CD4-positive, CD25-positive, alpha-beta regulatory T cell (primary cell): ENCODE measurements at regions not wholly inside any gene's neighbourhood (a gene's known extent, or its start where the extent isn't known, plus 50 kb on each side); places are given as distances from the start of the nearest gene placed in this dataset.

Experiments used
- ATAC-seq, 2 donors: fragments of 150-1000 bp; cut with Tn5 transposase; one replicate each; pipeline ENCODE4 v1.10.0; 2021; ENCODE audit warnings: low read depth in 2 of 2, moderate number of reproducible peaks in 2 of 2, moderate library complexity in 1 of 2
- DNase-seq, 3 donors: peaks; one replicate each; pipeline versions ENCODE4 v3.0.0 to v3.0.0-alpha.2; 2012 to 2022; ENCODE audit warnings: mixed read lengths in 1 of 3
- H3K27ac ChIP-seq: one replicate; pipeline ENCODE4 v1.7.0; 2013; ENCODE audit warnings: mild to moderate bottlenecking, low read length; ENCODE audit not compliant: insufficient read depth, poor library complexity, severe bottlenecking
- H3K27me3 ChIP-seq: one replicate; pipeline ENCODE4 v1.7.0; 2013; ENCODE audit warnings: low read length; ENCODE audit not compliant: control insufficient read depth, insufficient read depth
- H3K36me3 ChIP-seq: one replicate; pipeline ENCODE4 v1.7.0; 2013; ENCODE audit warnings: mild to moderate bottlenecking, low read length, moderate library complexity; ENCODE audit not compliant: control insufficient read depth, insufficient read depth
- H3K4me1 ChIP-seq: 2 replicates; pipeline ENCODE4 v1.7.0; 2013; ENCODE audit warnings: mild to moderate bottlenecking, low read length; ENCODE audit not compliant: insufficient read depth, control insufficient read depth, poor library complexity, severe bottlenecking
- H3K4me3 ChIP-seq: one replicate; pipeline ENCODE4 v1.7.0; 2013; ENCODE audit warnings: low read depth, mild to moderate bottlenecking, low read length, moderate library complexity
- H3K9me3 ChIP-seq, 2 experiments: 1 replicate in 1 of 2; 2 replicates in 1 of 2; pipeline ENCODE4 v1.7.0; 2013; ENCODE audit warnings: low read length in 2 of 2, mild to moderate bottlenecking in 1 of 2, moderate library complexity in 1 of 2; ENCODE audit not compliant: control insufficient read depth in 2 of 2
- H3K27ac Mint-ChIP-seq, 3 donors: one replicate each; pipeline ENCODE4 v1.8.0; 2020 to 2022; ENCODE audit warnings: mild to moderate bottlenecking in 3 of 3, mixed read lengths in 3 of 3, moderate library complexity in 2 of 3
- H3K27me3 Mint-ChIP-seq: one replicate; pipeline ENCODE4 v1.8.0; 2022; ENCODE audit warnings: mild to moderate bottlenecking, mixed read lengths
- H3K36me3 Mint-ChIP-seq: one replicate; pipeline ENCODE4 v1.8.0; 2020; ENCODE audit warnings: mixed read lengths
- H3K4me1 Mint-ChIP-seq, 4 donors: one replicate each; pipeline ENCODE4 v1.8.0; 2020 to 2022; ENCODE audit warnings: mixed read lengths in 4 of 4, mild to moderate bottlenecking in 1 of 4
- H3K4me3 Mint-ChIP-seq, 4 donors: one replicate each; pipeline ENCODE4 v1.8.0; 2020 to 2022; ENCODE audit warnings: mild to moderate bottlenecking in 4 of 4, mixed read lengths in 4 of 4, moderate library complexity in 3 of 4
- H3K9me3 Mint-ChIP-seq, 7 donors: one replicate each; pipeline ENCODE4 v1.8.0; 2020 to 2022; ENCODE audit warnings: mixed read lengths in 7 of 7, mild to moderate bottlenecking in 3 of 7, moderate library complexity in 2 of 7

DNA sequence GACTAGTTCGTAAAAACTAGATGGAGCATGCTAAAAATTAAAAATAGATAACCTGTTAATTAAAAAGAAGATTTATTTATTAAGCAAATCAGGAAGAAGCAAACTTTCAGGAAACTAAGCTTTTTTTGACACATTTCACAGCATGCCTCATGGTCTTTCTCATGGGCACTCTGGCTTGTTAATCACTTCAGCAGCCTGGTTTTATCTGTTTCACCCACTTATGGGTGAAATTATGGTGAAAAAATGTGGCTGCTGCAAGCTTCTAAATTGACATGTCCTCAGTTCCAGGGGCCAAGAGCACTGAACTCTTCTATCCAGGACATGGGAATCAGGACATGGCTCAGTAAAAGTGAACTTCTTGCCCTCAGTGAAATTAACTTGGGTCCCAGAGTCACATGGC lies 468.6 kb upstream of the SYT1 start:
- no peak for DNase-seq
- H3K27ac Mint-ChIP-seq, result no peak overlapping the region
- H3K4me1 Mint-ChIP-seq, result no peaks in the 10 kb centered on the region
- no peak overlapping the region for H3K4me3 Mint-ChIP-seq
- Histone ChIP-seq H3K9me3 (peaks cover 0 to 4% of the 10 kb centered on the region in 2 experiments), H3K4me3 (no peak overlapping the region), H3K27me3 (no peaks in the 10 kb centered on the region), H3K36me3 (no peaks in the 10 kb centered on the region), H3K4me1 (no peaks in the 10 kb centered on the region), H3K27ac (no peak overlapping the region)
- no peaks in the 10 kb centered on the region for H3K27me3 Mint-ChIP-seq
- H3K9me3 Mint-ChIP-seq, result peaks cover 0 to 16% (median 4%) of the 10 kb centered on the region in 7 donors
- ATAC-seq, result no peak
- H3K36me3 Mint-ChIP-seq, result no peaks in the 10 kb centered on the region

DNA sequence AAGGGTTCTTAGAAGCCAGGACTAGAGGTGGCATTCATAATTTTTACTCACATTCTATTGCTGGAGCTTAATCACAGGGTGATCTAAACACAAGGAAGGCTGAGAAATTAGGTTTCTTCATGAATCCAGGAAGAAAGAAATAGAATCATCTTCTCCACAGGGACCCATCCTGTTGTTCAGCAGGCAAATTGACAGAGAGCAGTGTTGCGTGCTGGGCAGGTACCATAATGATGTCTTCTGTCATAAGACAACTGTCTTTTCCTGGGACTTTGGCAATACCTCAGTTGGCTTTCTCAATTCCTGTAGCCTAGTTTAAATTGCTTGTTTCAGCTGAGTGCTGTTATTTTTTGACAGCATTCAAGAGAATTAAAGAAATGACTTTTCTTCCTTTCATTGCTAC lies 468.0 kb upstream of the SYT1 start:
- Histone ChIP-seq H3K27ac (no peak overlapping the region), H3K36me3 (no peaks in the 10 kb centered on the region), H3K4me3 (no peak overlapping the region), H3K9me3 (peaks cover 0 to 4% of the 10 kb centered on the region in 2 experiments), H3K4me1 (no peaks in the 10 kb centered on the region), H3K27me3 (no peaks in the 10 kb centered on the region)
- DNase-seq (no peak), ATAC-seq (no peak)
- H3K4me3 Mint-ChIP-seq, result no peak overlapping the region
- no peak overlapping the region for H3K27ac Mint-ChIP-seq
- no peaks in the 10 kb centered on the region for H3K36me3 Mint-ChIP-seq
- no peaks in the 10 kb centered on the region for H3K27me3 Mint-ChIP-seq
- no peaks in the 10 kb centered on the region for H3K4me1 Mint-ChIP-seq
- peaks cover 0 to 16% (median 4%) of the 10 kb centered on the region in 7 donors for H3K9me3 Mint-ChIP-seq

DNA sequence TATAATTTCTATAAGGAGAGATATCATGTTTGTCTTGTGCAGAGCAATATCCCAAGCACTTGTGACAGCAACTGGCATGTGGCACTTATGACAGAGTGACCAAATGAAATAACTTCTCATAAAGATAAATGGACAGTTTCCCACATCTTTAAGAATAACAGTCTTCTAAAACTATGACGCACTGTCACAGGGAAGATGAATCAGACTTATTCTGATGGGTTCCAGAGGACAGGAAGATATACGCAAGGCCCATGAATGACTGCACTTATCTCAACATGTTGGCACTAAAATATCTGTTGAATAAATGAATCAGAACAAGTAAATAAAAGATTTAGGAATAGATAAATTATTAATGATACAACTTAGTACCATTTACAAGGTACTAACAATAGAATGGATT lies 465.8 kb upstream of the SYT1 start:
- Histone ChIP-seq H3K4me1 (no peaks in the 10 kb centered on the region), H3K36me3 (no peaks in the 10 kb centered on the region), H3K4me3 (no peak overlapping the region), H3K27ac (no peak overlapping the region), H3K27me3 (no peaks in the 10 kb centered on the region), H3K9me3 (peaks cover 0 to 7% of the 10 kb centered on the region in 2 experiments)
- Mint-ChIP-seq H3K27me3 (no peaks in the 10 kb centered on the region), H3K36me3 (no peaks in the 10 kb centered on the region), H3K4me1 (no peaks in the 10 kb centered on the region), H3K9me3 (peaks cover 0 to 20% (median 4%) of the 10 kb centered on the region in 7 donors), H3K4me3 (no peak overlapping the region), H3K27ac (no peak overlapping the region)
- no peak for ATAC-seq
- no peak for DNase-seq

DNA sequence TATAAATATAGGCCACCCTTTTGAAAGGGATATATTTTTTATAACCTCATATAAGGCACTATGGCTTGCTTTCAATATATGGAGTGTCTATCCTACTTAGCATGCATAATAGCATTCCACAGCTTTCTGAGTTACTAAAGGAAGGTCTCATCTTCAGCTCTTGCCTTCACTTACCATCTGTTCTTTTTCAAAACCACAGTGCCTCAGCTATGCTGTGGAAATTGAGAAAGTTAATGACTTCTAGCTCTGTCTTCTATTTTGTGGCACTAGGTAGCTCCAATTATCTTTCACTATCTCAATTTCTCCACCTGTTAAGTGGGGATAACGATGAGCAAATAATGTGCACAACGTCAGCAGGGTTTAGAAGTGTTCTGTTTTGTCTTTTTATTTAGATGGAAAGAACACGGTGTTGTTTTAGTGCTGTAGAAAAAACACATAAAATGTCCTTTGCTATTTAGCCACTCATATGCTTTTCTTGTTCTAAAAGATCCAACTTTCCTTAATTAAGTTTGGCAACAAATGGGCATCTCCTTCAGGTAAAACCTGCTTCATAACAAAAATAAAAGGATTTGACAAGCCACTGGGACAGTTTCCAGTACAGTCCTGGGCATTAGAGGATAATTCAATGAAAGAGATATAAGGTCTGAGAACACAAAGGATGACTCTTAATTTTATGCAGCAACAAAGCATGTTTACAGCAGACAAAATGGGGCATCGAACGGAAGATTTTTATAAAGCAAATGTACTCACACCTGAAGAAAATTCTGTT lies 462.0 kb upstream of the SYT1 start:
- Mint-ChIP-seq H3K27ac (no peak overlapping the region), H3K4me1 (no peaks in the 10 kb centered on the region), H3K4me3 (no peak overlapping the region), H3K27me3 (no peaks in the 10 kb centered on the region), H3K9me3 (peaks cover 1 to 13% (median 3%) of the 10 kb centered on the region in 7 donors), H3K36me3 (no peaks in the 10 kb centered on the region)
- Histone ChIP-seq H3K27ac (no peak overlapping the region), H3K4me3 (no peak overlapping the region), H3K27me3 (no peaks in the 10 kb centered on the region), H3K4me1 (no peaks in the 10 kb centered on the region), H3K9me3 (peaks cover 0 to 3% of the 10 kb centered on the region in 2 experiments), H3K36me3 (no peaks in the 10 kb centered on the region)
- no peak for DNase-seq
- no peak for ATAC-seq

DNA sequence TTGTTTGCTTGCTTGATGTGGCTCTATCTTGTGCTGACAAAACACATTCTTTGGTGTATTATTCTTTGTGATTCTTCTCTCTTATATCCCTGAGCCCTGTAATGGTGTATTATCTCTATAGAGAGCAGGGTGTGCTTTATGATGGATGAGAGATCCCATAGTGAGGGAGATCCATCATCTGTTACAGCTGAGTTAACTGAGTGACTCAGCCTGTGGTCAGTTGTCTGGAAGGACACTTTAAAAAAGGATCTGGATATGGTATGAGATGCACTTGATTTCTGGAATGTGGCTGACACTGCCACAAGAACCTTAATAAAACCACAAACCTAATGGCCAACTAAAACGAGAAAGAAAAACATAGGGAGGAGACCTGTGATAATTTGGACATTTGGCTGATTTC lies 461.4 kb upstream of the SYT1 start:
- DNase-seq (no peak), ATAC-seq (no peak)
- Mint-ChIP-seq H3K4me1 (no peaks in the 10 kb centered on the region), H3K36me3 (no peaks in the 10 kb centered on the region), H3K27me3 (no peaks in the 10 kb centered on the region), H3K9me3 (peaks cover 0 to 9% (median 2%) of the 10 kb centered on the region in 7 donors), H3K4me3 (no peak overlapping the region), H3K27ac (no peak overlapping the region)
- H3K27ac ChIP-seq, result no peak overlapping the region
- H3K4me3 ChIP-seq, result no peak overlapping the region
- peaks cover 0 to 3% of the 10 kb centered on the region in 2 experiments for H3K9me3 ChIP-seq
- H3K4me1 ChIP-seq, result no peaks in the 10 kb centered on the region
- H3K27me3 ChIP-seq, result no peaks in the 10 kb centered on the region
- no peaks in the 10 kb centered on the region for H3K36me3 ChIP-seq

DNA sequence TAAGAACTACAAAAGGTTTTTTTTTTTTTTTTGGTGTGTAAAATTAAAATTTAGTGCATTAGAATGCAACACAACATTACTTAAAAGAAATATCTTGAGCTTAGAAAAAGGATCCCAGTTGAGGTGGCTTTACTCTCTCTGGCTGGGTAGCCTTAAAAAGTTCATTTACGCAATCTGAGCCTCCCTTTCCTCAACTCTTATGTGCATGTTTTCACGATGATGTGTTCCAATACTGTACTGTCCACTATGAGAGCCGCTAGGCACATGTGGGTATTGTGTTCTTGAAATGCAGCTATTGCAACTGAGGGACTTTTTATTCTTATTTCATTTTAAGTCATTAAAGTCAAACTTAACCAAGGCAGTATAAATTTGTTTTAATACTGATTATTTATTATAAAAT lies 460.9 kb upstream of the SYT1 start:
- no peaks in the 10 kb centered on the region for H3K27me3 ChIP-seq
- no peak overlapping the region for H3K27ac ChIP-seq
- ATAC-seq, result no peak
- no peaks in the 10 kb centered on the region for H3K4me1 ChIP-seq
- Mint-ChIP-seq H3K9me3 (peaks cover 0 to 7% (median 0%) of the 10 kb centered on the region in 7 donors), H3K4me1 (no peaks in the 10 kb centered on the region), H3K27ac (no peak overlapping the region), H3K27me3 (no peaks in the 10 kb centered on the region), H3K4me3 (no peak overlapping the region), H3K36me3 (no peaks in the 10 kb centered on the region)
- H3K36me3 ChIP-seq, result no peaks in the 10 kb centered on the region
- H3K4me3 ChIP-seq, result no peak overlapping the region
- DNase-seq, result no peak
- H3K9me3 ChIP-seq, result peaks cover 0 to 3% of the 10 kb centered on the region in 2 experiments

DNA sequence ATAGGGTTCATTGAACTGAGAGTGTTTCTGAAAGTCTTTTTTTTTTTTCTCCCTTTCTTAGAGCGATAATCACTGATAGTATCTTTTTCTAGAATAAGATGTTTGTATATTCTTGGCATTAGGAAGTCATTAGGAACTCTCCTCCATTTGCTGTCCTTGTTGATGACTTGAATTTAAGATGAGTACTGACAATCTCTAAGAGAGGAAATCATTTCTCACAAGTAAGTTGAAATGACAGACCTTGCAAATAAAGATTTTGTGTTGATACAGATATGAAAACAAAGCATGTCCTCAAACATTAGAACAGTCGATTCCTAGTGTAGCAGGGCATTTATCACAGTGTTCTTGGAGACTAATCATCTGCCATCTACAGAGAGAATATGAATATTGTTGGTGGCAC lies 458.4 kb upstream of the SYT1 start:
- no peaks in the 10 kb centered on the region for H3K36me3 ChIP-seq
- Mint-ChIP-seq H3K9me3 (peaks cover 0 to 14% (median 5%) of the 10 kb centered on the region in 7 donors), H3K36me3 (no peaks in the 10 kb centered on the region), H3K27ac (no peak overlapping the region), H3K27me3 (no peaks in the 10 kb centered on the region), H3K4me3 (no peak overlapping the region), H3K4me1 (no peaks in the 10 kb centered on the region)
- H3K27ac ChIP-seq, result no peak overlapping the region
- no peak for DNase-seq
- no peaks in the 10 kb centered on the region for H3K27me3 ChIP-seq
- peaks cover 0 to 3% of the 10 kb centered on the region in 2 experiments for H3K9me3 ChIP-seq
- no peak for ATAC-seq
- H3K4me3 ChIP-seq, result no peak overlapping the region
- H3K4me1 ChIP-seq, result no peaks in the 10 kb centered on the region

DNA sequence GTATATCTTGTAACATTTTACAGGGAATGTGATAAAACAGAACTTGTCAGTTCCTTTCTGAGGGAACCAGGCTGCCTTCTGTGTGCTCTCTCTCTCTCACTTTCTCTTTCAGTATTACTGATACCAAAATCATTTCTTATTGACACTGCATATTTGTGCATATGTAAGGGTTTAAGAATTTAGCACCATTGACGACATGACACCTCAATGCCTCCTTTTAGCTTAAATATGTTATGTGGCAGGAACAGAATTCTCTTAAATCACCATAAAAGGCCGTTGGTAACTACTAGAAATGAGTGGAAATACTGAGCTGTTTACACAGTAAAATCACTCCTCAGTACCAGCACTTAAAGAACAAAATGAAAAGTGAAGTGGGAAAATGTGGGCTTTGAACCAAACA lies 457.7 kb upstream of the SYT1 start:
- DNase-seq (no peak), ATAC-seq (no peak)
- no peaks in the 10 kb centered on the region for H3K27me3 Mint-ChIP-seq
- Histone ChIP-seq H3K27me3 (no peaks in the 10 kb centered on the region), H3K4me3 (no peak overlapping the region), H3K27ac (no peak overlapping the region), H3K36me3 (no peaks in the 10 kb centered on the region), H3K9me3 (peaks cover 0 to 3% of the 10 kb centered on the region in 2 experiments), H3K4me1 (no peaks in the 10 kb centered on the region)
- H3K9me3 Mint-ChIP-seq, result peaks cover 0 to 19% (median 5%) of the 10 kb centered on the region in 7 donors
- H3K27ac Mint-ChIP-seq, result no peak overlapping the region
- H3K4me1 Mint-ChIP-seq, result no peaks in the 10 kb centered on the region
- H3K36me3 Mint-ChIP-seq, result no peaks in the 10 kb centered on the region
- H3K4me3 Mint-ChIP-seq, result no peak overlapping the region
